Uterus (tissue), 2 donors: ENCODE measurements at regions not wholly inside any gene's neighbourhood (a gene's known extent, or its start where the extent isn't known, plus 50 kb on each side); places are given as distances from the start of the nearest gene placed in this dataset.

Source experiments
- POLR2A ChIP-seq, 2 donors: fragments of 450-650 bp; IDR thresholded peaks; one replicate each; pipeline ENCODE4 v1.6.1; 2016; ENCODE audit warnings: antibody characterized with exemption in 2 of 2, mild to moderate bottlenecking in 1 of 2, moderate library complexity in 1 of 2
- TF ChIP-seq, protein P1 (sequence below), 4 experiments: fragments of 200-600 bp in 2 of 4; fragments of 450-650 bp in 2 of 4; sonication (generic) in 2 of 4; IDR thresholded peaks; one replicate each; pipeline ENCODE4 v1.5.1; 2016 to 2019; ENCODE audit warnings: antibody characterized with exemption in 4 of 4, mild to moderate bottlenecking in 2 of 4, moderate library complexity in 1 of 4

DNA sequence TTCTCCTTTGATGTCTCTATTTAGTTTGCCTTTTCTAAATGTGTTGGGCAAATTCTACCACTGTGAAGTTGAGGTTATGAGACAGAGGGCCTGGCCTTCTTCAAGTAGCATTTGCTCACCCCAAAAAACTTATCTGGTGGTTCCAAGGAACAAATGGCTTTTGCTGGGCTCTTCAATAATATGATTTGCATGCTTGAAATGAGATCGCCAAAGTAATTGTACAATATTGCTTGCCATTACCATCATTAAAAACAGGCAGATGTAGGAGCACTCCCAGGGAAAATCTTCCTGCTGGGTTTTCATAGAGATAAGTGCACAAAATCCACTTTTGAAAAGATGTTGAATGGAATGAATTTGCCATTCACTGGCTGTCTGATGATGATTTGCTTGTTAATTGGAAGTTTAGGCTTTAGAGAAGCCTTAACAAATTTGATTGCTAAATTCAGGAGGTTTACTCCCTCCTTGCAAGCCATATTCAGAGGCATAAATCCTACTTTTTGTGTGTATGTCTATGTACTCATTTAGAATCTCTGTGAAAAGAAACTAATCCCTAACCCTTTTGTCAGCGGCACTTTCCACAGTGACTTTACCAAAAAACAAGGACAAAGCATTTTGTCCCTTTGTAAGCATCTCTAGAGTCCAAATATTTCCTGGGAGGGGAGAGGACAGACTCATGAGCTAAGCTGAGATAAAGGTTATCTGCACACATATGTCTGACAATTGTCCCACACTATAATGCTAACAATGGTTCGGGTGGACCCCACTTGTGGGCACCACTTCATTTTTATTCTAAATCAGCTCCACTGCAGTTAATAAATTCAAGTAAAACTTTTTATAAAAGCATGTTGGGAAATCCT, 240.8 kb upstream of the PIK3C3 start:
- no peak for TF ChIP-seq POLR2A (IDR thresholded peaks at IDR 0.05)
- TF ChIP-seq, protein P1, sequence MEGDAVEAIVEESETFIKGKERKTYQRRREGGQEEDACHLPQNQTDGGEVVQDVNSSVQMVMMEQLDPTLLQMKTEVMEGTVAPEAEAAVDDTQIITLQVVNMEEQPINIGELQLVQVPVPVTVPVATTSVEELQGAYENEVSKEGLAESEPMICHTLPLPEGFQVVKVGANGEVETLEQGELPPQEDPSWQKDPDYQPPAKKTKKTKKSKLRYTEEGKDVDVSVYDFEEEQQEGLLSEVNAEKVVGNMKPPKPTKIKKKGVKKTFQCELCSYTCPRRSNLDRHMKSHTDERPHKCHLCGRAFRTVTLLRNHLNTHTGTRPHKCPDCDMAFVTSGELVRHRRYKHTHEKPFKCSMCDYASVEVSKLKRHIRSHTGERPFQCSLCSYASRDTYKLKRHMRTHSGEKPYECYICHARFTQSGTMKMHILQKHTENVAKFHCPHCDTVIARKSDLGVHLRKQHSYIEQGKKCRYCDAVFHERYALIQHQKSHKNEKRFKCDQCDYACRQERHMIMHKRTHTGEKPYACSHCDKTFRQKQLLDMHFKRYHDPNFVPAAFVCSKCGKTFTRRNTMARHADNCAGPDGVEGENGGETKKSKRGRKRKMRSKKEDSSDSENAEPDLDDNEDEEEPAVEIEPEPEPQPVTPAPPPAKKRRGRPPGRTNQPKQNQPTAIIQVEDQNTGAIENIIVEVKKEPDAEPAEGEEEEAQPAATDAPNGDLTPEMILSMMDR (IDR thresholded peaks at IDR 0.05): no peak
